ENCODE measurements at regions not wholly inside any gene's neighbourhood (a gene's known extent, or its start where the extent isn't known, plus 50 kb on each side); places are given as distances from the start of the nearest gene placed in this dataset.

- TF ChIP-seq, protein P1, sequence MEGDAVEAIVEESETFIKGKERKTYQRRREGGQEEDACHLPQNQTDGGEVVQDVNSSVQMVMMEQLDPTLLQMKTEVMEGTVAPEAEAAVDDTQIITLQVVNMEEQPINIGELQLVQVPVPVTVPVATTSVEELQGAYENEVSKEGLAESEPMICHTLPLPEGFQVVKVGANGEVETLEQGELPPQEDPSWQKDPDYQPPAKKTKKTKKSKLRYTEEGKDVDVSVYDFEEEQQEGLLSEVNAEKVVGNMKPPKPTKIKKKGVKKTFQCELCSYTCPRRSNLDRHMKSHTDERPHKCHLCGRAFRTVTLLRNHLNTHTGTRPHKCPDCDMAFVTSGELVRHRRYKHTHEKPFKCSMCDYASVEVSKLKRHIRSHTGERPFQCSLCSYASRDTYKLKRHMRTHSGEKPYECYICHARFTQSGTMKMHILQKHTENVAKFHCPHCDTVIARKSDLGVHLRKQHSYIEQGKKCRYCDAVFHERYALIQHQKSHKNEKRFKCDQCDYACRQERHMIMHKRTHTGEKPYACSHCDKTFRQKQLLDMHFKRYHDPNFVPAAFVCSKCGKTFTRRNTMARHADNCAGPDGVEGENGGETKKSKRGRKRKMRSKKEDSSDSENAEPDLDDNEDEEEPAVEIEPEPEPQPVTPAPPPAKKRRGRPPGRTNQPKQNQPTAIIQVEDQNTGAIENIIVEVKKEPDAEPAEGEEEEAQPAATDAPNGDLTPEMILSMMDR (IDR thresholded peaks at IDR 0.05) = no peak
- Histone ChIP-seq H3K4me3 (no peak overlapping the region), H3K9me3 (no peaks in the 10 kb centered on the region), H3K36me3 (ENCODE audit: insufficient read depth in 1 of 2, low read depth in 1 of 2) (no peaks in the 10 kb centered on the region), H3K4me1 (no peaks in the 10 kb centered on the region), H3K27me3 (ENCODE audit: insufficient read depth in 3 of 3, low read length in 2 of 3) (no peaks in the 10 kb centered on the region), H3K27ac (no peak overlapping the region)
- ATAC-seq (peak in 2 of 4 donors; percentile 11 to 72), DNase-seq (no peak)
- intact Hi-C loops (cut with DNase I) = no loop called here
- WGBS, 3 donors = 57 to 75% (median 60%) methylated on average over 6 of the region's 6 CpGs
Observed at GRCh38 chr10:78948621-78949030, 120.1 kb upstream of the ZMIZ1 start.

- intact Hi-C loops (cut with DNase I) = no loop called here
- no peaks in the 10 kb centered on the region for H3K9me3 ChIP-seq
- no peak overlapping the region for H3K4me3 ChIP-seq
- no peaks in the 10 kb centered on the region for H3K36me3 ChIP-seq (ENCODE audit: insufficient read depth in 1 of 2, low read depth in 1 of 2)
- DNase-seq (no peak), ATAC-seq (peak in 3 of 4 donors; percentile 14 to 55 (median 22))
- H3K4me1 ChIP-seq = no peaks in the 10 kb centered on the region
- WGBS, 3 donors = 36 to 53% (median 39%) methylated on average over 19 of the region's 19 CpGs
- H3K27ac ChIP-seq = no peak overlapping the region
- TF ChIP-seq, protein P1 (IDR thresholded peaks at IDR 0.05) = no peak
- no peaks in the 10 kb centered on the region for H3K27me3 ChIP-seq (ENCODE audit: insufficient read depth in 3 of 3, low read length in 2 of 3)
Observed at GRCh38 chr10:78950656-78951587, 117.8 kb upstream of the ZMIZ1 start.

DNA sequence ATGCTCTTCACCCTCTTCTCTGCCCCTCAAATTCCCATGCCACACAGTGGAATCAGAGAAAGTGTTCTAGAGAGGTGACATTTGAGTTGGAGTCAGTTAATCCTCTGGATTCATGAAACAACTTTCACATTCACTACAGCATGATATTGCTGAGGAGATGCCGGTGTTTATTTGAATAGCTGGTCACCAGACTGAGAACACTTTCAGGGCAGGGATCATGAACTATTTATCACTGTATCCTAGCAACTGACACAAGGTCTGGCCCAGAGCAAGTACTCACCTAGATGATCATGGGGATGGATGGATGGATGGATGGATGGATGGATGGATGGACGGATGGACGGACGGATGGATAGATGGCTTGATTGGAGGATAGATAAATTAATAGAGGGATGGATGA lies 116.7 kb upstream of the ZMIZ1 start:
- Histone ChIP-seq H3K9me3 (no peaks in the 10 kb centered on the region), H3K4me1 (no peaks in the 10 kb centered on the region), H3K27me3 (ENCODE audit: insufficient read depth in 3 of 3, low read length in 2 of 3) (no peaks in the 10 kb centered on the region), H3K4me3 (no peak overlapping the region), H3K36me3 (ENCODE audit: insufficient read depth in 1 of 2, low read depth in 1 of 2) (no peaks in the 10 kb centered on the region), H3K27ac (no peak overlapping the region)
- DNase-seq (no peak), ATAC-seq (no peak)
- 69 to 77% (median 76%) methylated on average over 4 of the region's 4 CpGs for WGBS, 3 donors
- TF ChIP-seq, protein P1 (IDR thresholded peaks at IDR 0.05) = no peak
- intact Hi-C loops (cut with DNase I) = no loop called here

- no peaks in the 10 kb centered on the region for H3K4me1 ChIP-seq
- no peaks in the 10 kb centered on the region for H3K36me3 ChIP-seq (ENCODE audit: insufficient read depth in 1 of 2, low read depth in 1 of 2)
- ATAC-seq = peak; percentile 34 to 63 (median 43)
- no peaks in the 10 kb centered on the region for H3K27me3 ChIP-seq (ENCODE audit: insufficient read depth in 3 of 3, low read length in 2 of 3)
- H3K9me3 ChIP-seq = no peaks in the 10 kb centered on the region
- intact Hi-C loops (cut with DNase I) = no loop called here
- H3K27ac ChIP-seq = no peak overlapping the region
- peak; percentile 75 to 85 for DNase-seq
- WGBS, 3 donors = 60 to 76% (median 68%) methylated on average over 6 of the region's 6 CpGs
- H3K4me3 ChIP-seq = no peak overlapping the region
- TF ChIP-seq, protein P1 (IDR thresholded peaks at IDR 0.05) = no peak
Observed at GRCh38 chr10:78952686-78953085, 116.1 kb upstream of the ZMIZ1 start.
